ENCODE measurements at regions not wholly inside any gene's neighbourhood (a gene's known extent, or its start where the extent isn't known, plus 50 kb on each side); places are given as distances from the start of the nearest gene placed in this dataset.
"Not testable (repeated sequence)": the region's sequence is repeated elsewhere in the genome, so short reads cannot be mapped to it uniquely, and the experiment has no call there.

GRCh38 chr5:58294598-58295305, 165.1 kb downstream of the PLK2 start:
- DNase-seq = no peak

- DNase-seq = not testable (repeated sequence)
Observed at GRCh38 chr5:58288275-58288674, 171.6 kb downstream of the PLK2 start.

- no peak for DNase-seq
Observed at GRCh38 chr5:58286741-58287140, 173.1 kb downstream of the PLK2 start.

GRCh38 chr5:58285900-58286299, 174.0 kb downstream of the PLK2 start:
- no peak for DNase-seq

GRCh38 chr5:58284886-58285285, 175.0 kb downstream of the PLK2 start:
- DNase-seq = no peak

GRCh38 chr5:58281189-58281588, 178.7 kb downstream of the PLK2 start:
- no peak for DNase-seq

GRCh38 chr5:58279259-58279658, 180.6 kb downstream of the PLK2 start:
- no peak for DNase-seq

GRCh38 chr5:58276431-58276830, 183.5 kb downstream of the PLK2 start:
- no peak for DNase-seq

DNA sequence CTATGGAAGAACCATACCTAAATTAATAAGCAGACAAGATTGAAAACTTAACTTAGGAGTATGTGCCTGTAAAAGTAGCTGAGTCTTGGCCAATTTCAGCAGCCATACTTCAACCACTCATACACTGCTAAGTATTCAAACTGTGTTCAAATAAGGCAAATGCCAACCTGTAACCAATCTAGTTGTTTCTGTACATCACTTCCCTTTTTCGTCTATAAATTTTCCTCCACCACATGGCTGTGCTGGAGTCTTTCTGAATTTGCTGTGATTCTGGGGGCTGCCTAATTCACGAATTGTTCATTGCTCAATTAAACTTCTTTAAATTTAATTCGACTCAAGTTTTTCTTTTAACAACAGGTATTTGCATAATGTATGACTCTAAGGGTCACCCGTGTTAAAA, 184.4 kb downstream of the PLK2 start:
- no peak for DNase-seq

- DNase-seq = no peak
Observed at GRCh38 chr5:58274191-58274590, 185.7 kb downstream of the PLK2 start.

DNA sequence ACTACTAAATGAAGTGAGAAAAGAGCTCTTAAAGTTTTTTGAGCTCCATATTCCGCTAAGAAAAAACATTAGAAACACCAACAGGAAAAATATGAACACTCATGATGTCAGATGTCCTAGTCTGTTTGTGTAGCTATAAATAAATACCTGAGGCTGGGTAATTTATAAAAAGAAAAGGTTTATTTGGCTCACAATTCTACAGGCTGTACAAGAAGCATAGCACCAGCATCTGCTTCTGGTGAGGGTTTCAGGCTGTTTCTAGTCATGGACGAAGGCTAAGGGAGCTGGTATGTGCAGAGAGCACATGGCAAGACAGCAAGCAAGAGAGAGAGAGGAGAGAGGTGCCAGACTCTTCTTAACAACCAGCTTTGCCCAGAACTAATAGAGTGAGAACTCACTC, 186.2 kb downstream of the PLK2 start:
- no peak for DNase-seq

GRCh38 chr5:58268268-58268667, 191.6 kb downstream of the PLK2 start:
- DNase-seq = no peak

DNA sequence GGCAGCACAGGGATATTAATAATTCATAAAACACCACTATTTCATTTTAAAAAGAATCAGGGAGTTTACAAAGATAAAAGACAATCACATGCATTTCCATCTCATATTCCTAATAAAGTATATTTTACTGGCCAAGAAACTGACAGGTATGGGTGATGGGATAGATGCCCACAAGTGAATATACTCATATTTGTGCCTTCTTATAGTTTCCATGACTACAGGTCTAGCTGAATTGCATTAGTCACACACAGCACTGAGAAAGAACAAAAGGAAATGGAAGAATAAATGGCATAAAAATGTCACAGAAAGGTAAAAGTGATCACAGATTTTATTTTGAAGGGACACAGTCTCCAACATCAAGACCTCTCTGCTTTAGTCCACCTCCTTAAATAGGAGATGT, 193.5 kb downstream of the PLK2 start:
- DNase-seq = no peak

DNA sequence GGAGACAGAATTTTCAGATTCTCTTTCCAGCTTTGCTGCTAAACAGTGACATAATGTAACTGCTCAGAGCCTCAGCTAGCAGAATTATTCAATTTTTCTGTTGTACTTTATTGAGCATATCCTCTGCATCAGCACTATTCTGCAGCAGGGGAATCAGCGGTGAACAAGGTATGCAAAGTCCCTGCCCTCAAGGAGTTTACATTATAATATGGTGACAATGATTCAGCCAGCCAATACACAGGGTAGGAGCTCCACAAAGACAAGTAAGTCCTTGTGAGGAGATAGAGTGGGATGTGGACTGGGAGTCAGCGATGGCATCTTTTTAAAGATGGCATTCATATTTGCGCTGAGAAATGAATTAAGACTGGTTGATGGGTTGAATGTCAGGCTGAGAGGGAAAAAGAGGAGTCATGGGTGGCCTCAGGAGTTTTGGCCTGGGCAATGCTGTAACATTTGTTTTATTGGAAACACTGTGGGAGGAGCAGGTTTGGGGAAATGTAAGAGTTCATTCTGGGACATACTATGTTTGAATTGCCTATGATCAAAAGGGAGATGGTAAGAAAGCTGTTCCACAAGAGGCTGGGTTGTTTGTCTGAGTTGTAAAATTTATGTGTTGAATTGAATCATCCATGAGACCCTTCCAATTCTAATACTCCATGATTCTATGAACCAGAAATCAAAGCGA, 194.5 kb downstream of the PLK2 start:
- DNase-seq = no peak

- no peak for DNase-seq
Observed at GRCh38 chr5:58264276-58264675, 195.6 kb downstream of the PLK2 start.

- DNase-seq = no peak
Observed at GRCh38 chr5:58263296-58263695, 196.6 kb downstream of the PLK2 start.

DNA sequence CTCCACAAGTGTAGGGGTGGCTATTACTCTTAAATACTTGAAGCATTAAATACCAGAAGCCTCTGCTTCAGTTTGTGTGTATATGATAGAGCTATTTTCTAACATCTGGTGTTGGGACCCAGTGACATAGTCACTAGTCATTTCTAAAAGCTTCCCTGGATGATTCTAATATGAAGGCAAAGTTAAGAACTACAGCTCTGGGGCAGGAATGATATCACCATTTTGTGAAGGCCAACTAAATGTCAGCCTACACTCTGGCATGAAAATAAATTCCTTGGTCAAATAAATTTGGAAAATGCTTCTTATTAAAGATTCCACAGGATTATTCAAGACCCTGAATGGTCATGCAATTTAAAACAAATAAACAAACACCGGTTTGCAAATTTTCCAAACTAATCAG, 197.7 kb downstream of the PLK2 start:
- no peak for DNase-seq

DNA sequence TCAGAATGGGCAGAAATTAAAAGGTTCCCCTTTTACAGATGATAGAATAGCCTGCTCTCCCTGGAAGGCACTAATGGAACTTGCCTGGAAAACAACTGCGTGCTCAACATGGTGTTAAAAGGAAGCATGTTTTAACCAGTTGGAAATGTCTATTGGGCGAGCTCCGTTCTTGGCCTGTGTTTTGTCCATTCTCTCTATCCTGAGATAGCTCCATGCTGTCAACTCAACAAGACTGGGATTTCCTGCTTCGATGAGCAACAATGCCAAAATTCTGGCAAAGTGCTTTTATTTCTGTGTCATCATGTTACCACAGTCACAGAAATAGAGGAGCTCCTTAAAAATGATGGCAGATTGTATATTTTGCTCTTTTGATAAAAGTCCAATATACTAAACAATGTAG, 198.3 kb downstream of the PLK2 start:
- DNase-seq = no peak

- DNase-seq = no peak
Observed at GRCh38 chr5:58260243-58260642, 199.6 kb downstream of the PLK2 start.

- no peak for DNase-seq
Observed at GRCh38 chr5:58259685-58260152, 200.2 kb downstream of the PLK2 start.

DNA sequence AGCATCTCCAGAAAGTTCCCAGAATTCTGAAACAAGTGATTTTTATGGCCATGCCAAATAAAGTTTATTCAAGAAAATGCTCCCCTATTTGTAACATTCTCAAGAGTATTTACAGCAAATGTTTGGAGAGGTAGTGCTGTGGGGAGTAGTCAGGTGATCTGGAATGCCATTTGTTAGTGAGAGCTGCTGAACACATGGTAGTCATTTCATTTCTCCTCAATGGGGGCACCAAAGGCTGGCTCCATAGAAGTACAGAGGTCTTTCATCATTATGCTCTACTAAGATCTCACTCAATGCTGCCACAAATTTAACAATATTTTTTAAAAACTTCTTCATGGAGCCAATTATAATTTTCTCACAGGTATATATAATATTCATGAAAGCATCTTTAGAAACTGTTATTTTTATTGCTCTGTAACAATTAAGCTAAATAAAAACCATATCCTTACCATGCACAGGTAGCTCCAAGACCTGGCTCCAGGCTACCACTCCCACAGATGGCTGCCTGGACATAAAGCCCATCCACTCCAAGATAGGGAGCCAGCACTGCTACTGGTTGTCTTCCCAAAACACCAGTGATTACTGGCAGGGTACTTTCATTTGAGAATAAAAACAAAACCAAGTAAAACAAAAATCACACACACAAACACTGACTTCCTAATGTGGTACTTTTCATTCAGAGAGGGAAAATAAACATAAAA, 200.8 kb downstream of the PLK2 start:
- no peak for DNase-seq

DNA sequence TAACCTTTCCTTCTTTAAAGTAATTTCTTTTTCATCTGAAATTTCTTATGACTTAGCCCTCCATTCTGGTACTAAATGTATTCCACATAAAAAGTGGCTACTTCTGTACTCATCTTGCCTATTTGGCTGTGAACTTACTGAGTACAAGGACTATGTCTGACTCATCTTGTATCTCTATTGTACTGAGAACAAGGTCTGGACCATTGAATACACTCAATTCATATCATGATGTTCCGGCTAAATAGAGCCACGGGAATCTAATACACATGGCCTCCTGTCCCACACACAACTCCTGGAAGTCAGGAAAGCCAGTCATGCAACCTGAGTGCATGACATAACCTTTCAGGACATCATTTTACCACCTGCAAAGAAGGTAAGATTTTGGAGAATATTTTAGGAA, 203.9 kb downstream of the PLK2 start:
- DNase-seq = no peak

GRCh38 chr5:58255386-58255785, 204.5 kb downstream of the PLK2 start:
- no peak for DNase-seq

DNA sequence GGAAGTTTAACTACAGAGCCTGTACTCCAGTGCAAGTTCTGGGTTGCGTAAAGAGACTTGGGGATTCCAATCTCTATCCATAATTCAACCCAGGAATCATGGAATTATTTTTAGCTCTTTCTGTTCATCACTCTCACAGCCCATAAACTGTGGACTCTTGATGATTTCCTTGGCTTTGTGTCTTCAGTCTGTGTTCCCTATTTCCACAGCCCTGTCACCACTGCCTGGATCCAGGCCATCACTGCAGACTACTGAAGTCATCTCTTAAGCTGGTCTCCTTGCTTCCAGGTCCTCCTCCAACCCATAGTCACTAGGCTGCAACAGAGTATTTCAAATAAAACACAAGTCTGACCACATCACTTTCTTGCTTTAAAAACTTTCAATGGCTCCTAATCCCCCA, 211.7 kb downstream of the PLK2 start:
- no peak for DNase-seq
